ENCODE measurements at regions not wholly inside any gene's neighbourhood (a gene's known extent, or its start where the extent isn't known, plus 50 kb on each side); places are given as distances from the start of the nearest gene placed in this dataset.
"Not testable (repeated sequence)": the region's sequence is repeated elsewhere in the genome, so short reads cannot be mapped to it uniquely, and the experiment has no call there.

GRCh38 chr1:193394336-193394735, 207.9 kb upstream of the B3GALT2 start:
- CTCF ChIA-PET: interaction anchor here (1.1 kb wide), 1 partner anchor 26 kb away, joined by 3 read pairs; no protein-coding TSS in a partner anchor
- TF ChIP-seq CTCF (IDR thresholded peaks at IDR 0.05; ENCODE audit: control extremely low read depth, extremely low read depth, low read depth, missing control alignments): no peak
- POLR2A ChIA-PET: no interaction called here
- no peak for DNase-seq (ENCODE audit: extremely low spot score)

GRCh38 chr1:193392686-193393085, 206.3 kb upstream of the B3GALT2 start:
- ChIA-PET CTCF (no interaction called here), POLR2A (no interaction called here)
- no peak for DNase-seq (ENCODE audit: extremely low spot score)
- no peak for TF ChIP-seq CTCF (IDR thresholded peaks at IDR 0.05; ENCODE audit: control extremely low read depth, extremely low read depth, low read depth, missing control alignments)

GRCh38 chr1:193388683-193389082, 202.3 kb upstream of the B3GALT2 start:
- POLR2A ChIA-PET: no interaction called here
- no peak for DNase-seq (ENCODE audit: extremely low spot score)
- no peak for TF ChIP-seq CTCF (IDR thresholded peaks at IDR 0.05; ENCODE audit: control extremely low read depth, extremely low read depth, low read depth, missing control alignments)
- CTCF ChIA-PET: no interaction called here

- no peak for DNase-seq (ENCODE audit: extremely low spot score)
- TF ChIP-seq CTCF (IDR thresholded peaks at IDR 0.05; ENCODE audit: control extremely low read depth, extremely low read depth, low read depth, missing control alignments): no peak
- POLR2A ChIA-PET: no interaction called here
- CTCF ChIA-PET: interaction anchor here (1.4 kb wide), 1 partner anchor 42 kb away, joined by 3 read pairs; no protein-coding TSS in a partner anchor
Measured at GRCh38 chr1:193388165-193388564, 201.8 kb upstream of the B3GALT2 start.

GRCh38 chr1:193387406-193387805, 201.0 kb upstream of the B3GALT2 start:
- DNase-seq (ENCODE audit: extremely low spot score): no peak
- TF ChIP-seq CTCF (IDR thresholded peaks at IDR 0.05; ENCODE audit: control extremely low read depth, extremely low read depth, low read depth, missing control alignments): no peak
- ChIA-PET CTCF (interaction anchor here (1.4 kb wide), 1 partner anchor 41 kb away, joined by 3 read pairs; no protein-coding TSS in a partner anchor), POLR2A (no interaction called here)

GRCh38 chr1:193378451-193378850, 192.0 kb upstream of the B3GALT2 start:
- POLR2A ChIA-PET; CTCF ChIA-PET; DNase-seq (ENCODE audit: extremely low spot score): not testable (repeated sequence)

GRCh38 chr1:193377472-193377871, 191.1 kb upstream of the B3GALT2 start:
- POLR2A ChIA-PET: no interaction called here
- CTCF ChIA-PET: no interaction called here
- no peak for DNase-seq (ENCODE audit: extremely low spot score)
- TF ChIP-seq CTCF (IDR thresholded peaks at IDR 0.05; ENCODE audit: control extremely low read depth, extremely low read depth, low read depth, missing control alignments): no peak

Data from GM10248 (cell line).